Loucy (cell line): ENCODE measurements at regions not wholly inside any gene's neighbourhood (a gene's known extent, or its start where the extent isn't known, plus 50 kb on each side); places are given as distances from the start of the nearest gene placed in this dataset.

Source experiments
- EZH2phosphoT487 ChIP-seq: fragments of 200-600 bp; IDR thresholded peaks from 2 replicates; pipeline ENCODE4 v1.6.1; 2018; ENCODE audit warnings: antibody characterized with exemption, mild to moderate bottlenecking, moderate library complexity, borderline replicate concordance
- TF ChIP-seq, protein P1 (sequence below): fragments of 200-600 bp; sonication (generic); conservative IDR thresholded peaks from 2 replicates; pipeline ENCODE4 v1.5.1; 2014; ENCODE audit warnings: mild to moderate bottlenecking, antibody characterized with exemption, low read length

DNA sequence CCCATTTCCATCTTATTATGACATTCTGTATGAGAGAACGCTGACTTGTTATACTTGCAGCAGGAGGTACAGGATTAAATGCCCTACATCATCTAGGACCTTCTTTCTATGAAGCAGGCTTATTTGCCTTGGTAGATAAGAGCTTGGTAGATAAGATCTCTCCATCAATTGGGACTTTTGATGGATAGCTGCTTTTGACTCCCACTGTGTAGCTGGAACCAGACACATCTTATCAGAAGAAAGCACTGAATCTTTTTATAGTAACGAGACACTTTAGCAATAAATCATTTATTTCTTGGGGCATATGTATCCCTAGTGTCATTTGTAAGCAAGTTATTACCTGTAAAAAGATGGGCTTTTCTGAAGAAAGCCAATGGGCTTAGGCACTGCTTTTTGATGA is 613.9 kb downstream of the TECRL start:
- TF ChIP-seq, protein P1, sequence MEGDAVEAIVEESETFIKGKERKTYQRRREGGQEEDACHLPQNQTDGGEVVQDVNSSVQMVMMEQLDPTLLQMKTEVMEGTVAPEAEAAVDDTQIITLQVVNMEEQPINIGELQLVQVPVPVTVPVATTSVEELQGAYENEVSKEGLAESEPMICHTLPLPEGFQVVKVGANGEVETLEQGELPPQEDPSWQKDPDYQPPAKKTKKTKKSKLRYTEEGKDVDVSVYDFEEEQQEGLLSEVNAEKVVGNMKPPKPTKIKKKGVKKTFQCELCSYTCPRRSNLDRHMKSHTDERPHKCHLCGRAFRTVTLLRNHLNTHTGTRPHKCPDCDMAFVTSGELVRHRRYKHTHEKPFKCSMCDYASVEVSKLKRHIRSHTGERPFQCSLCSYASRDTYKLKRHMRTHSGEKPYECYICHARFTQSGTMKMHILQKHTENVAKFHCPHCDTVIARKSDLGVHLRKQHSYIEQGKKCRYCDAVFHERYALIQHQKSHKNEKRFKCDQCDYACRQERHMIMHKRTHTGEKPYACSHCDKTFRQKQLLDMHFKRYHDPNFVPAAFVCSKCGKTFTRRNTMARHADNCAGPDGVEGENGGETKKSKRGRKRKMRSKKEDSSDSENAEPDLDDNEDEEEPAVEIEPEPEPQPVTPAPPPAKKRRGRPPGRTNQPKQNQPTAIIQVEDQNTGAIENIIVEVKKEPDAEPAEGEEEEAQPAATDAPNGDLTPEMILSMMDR: no peak
- no peak for TF ChIP-seq EZH2phosphoT487
